ENCODE measurements at regions not wholly inside any gene's neighbourhood (a gene's known extent, or its start where the extent isn't known, plus 50 kb on each side); places are given as distances from the start of the nearest gene placed in this dataset.

- Histone ChIP-seq H3K27me3 (ENCODE audit: insufficient read depth) (no peaks in the 10 kb centered on the region), H4K20me1 (replicated peaks; ENCODE audit: insufficient read depth) (no peaks in the 10 kb centered on the region), H3K79me2 (replicated peaks; ENCODE audit: insufficient read depth) (no peaks in the 10 kb centered on the region), H3K4me2 (no peak overlapping the region), H3K36me3 (ENCODE audit: insufficient read depth) (no peaks in the 10 kb centered on the region), H3K4me3 (no peak overlapping the region), H3K4me1 (ENCODE audit: insufficient read depth) (peaks cover 11% of the 10 kb centered on the region), H2AFZ (no peak overlapping the region), H3K9me2 (ENCODE audit: insufficient read depth) (peaks cover 17% of the 10 kb centered on the region; the same call in 1 of the 2 replicates), H3F3A (replicated peaks; ENCODE audit: low read depth) (no peaks in the 10 kb centered on the region; the same call in 1 of the 2 replicates), H3K27ac (ENCODE audit: low read depth) (no peak overlapping the region)
- H3K4me1 Mint-ChIP-seq = peaks cover 22% of the 10 kb centered on the region
- no peak overlapping the region for H3K27ac Mint-ChIP-seq
- TF ChIP-seq EZH2phosphoT487 (IDR thresholded peaks at IDR 0.05; ENCODE audit: unreplicated experiment) (no peak), ZNF331 (CRISPR knock-in tag; IDR thresholded peaks at IDR 0.05; ENCODE audit: low read depth) (no peak), STAT1 (IDR thresholded peaks at IDR 0.05; ENCODE audit: unreplicated experiment) (no peak), ZNF114 (CRISPR knock-in tag; IDR thresholded peaks at IDR 0.05) (no peak), POLR2AphosphoS5 (IDR thresholded peaks at IDR 0.05; ENCODE audit: low read depth) (no peak)
- H3K36me3 Mint-ChIP-seq (ENCODE audit: low read depth) = no peaks in the 10 kb centered on the region; the same call in 2 of the 3 replicates
- peaks cover 4% of the 10 kb centered on the region for H3K27me3 Mint-ChIP-seq (ENCODE audit: insufficient read depth, low read depth, poor library complexity)
- no peak overlapping the region for H3K4me3 Mint-ChIP-seq
- no peak for DNase-seq (ENCODE audit: low spot score)
- H3K9me3 Mint-ChIP-seq = no peaks in the 10 kb centered on the region
- ATAC-seq = no peak
Observed at GRCh38 chr6:14724549-14724948, 521.3 kb upstream of the JARID2 start.

GRCh38 chr6:14726816-14727493 is 518.9 kb upstream of the JARID2 start:
- TF ChIP-seq ETS1 (IDR thresholded peaks at IDR 0.05) = no peak
- Histone ChIP-seq H3K4me2 (no peak overlapping the region), H3K9me2 (ENCODE audit: insufficient read depth) (peaks cover 21% of the 10 kb centered on the region; the same call in 1 of the 2 replicates), H3F3A (replicated peaks; ENCODE audit: low read depth) (no peaks in the 10 kb centered on the region; the same call in 1 of the 2 replicates), H3K4me3 (no peak overlapping the region), H2AFZ (no peak overlapping the region), H4K20me1 (replicated peaks; ENCODE audit: insufficient read depth) (no peaks in the 10 kb centered on the region), H3K4me1 (ENCODE audit: insufficient read depth) (peaks cover 14% of the 10 kb centered on the region), H3K27me3 (ENCODE audit: insufficient read depth) (no peaks in the 10 kb centered on the region), H3K79me2 (replicated peaks; ENCODE audit: insufficient read depth) (no peaks in the 10 kb centered on the region), H3K36me3 (ENCODE audit: insufficient read depth) (no peaks in the 10 kb centered on the region), H3K27ac (ENCODE audit: low read depth) (no peak overlapping the region)
- ATAC-seq = no peak
- peaks cover 4% of the 10 kb centered on the region for H3K27me3 Mint-ChIP-seq (ENCODE audit: insufficient read depth, low read depth, poor library complexity)
- H3K4me3 Mint-ChIP-seq = no peak overlapping the region
- H3K4me1 Mint-ChIP-seq = peaks cover 18% of the 10 kb centered on the region
- no peak overlapping the region for H3K27ac Mint-ChIP-seq
- no peaks in the 10 kb centered on the region; the same call in 2 of the 3 replicates for H3K36me3 Mint-ChIP-seq (ENCODE audit: low read depth)
- H3K9me3 Mint-ChIP-seq = no peaks in the 10 kb centered on the region
- DNase-seq (ENCODE audit: low spot score) = no peak

- Histone ChIP-seq H3F3A (replicated peaks; ENCODE audit: low read depth) (no peaks in the 10 kb centered on the region; the same call in 1 of the 2 replicates), H3K27ac (ENCODE audit: low read depth) (no peak overlapping the region), H3K4me2 (no peak overlapping the region), H3K36me3 (ENCODE audit: insufficient read depth) (no peaks in the 10 kb centered on the region), H3K27me3 (ENCODE audit: insufficient read depth) (no peaks in the 10 kb centered on the region), H4K20me1 (replicated peaks; ENCODE audit: insufficient read depth) (no peaks in the 10 kb centered on the region), H2AFZ (no peak overlapping the region), H3K79me2 (replicated peaks; ENCODE audit: insufficient read depth) (no peaks in the 10 kb centered on the region), H3K4me3 (no peak overlapping the region), H3K9me2 (ENCODE audit: insufficient read depth) (peaks cover 22% of the 10 kb centered on the region; the same call in 1 of the 2 replicates), H3K4me1 (ENCODE audit: insufficient read depth) (peaks cover 18% of the 10 kb centered on the region)
- TF ChIP-seq EZH2phosphoT487 (IDR thresholded peaks at IDR 0.05; ENCODE audit: unreplicated experiment) = no peak
- TF ChIP-seq EZH2 (IDR thresholded peaks at IDR 0.05; ENCODE audit: low read depth, unreplicated experiment) = no peak
- no peak for TF ChIP-seq JUNB (IDR thresholded peaks at IDR 0.05; ENCODE audit: unreplicated experiment)
- TF ChIP-seq STAT1 (IDR thresholded peaks at IDR 0.05; ENCODE audit: unreplicated experiment) = no peak
- no peak for TF ChIP-seq ZNF114 (CRISPR knock-in tag; IDR thresholded peaks at IDR 0.05)
- no peak for TF ChIP-seq CREB1 (CRISPR knock-in tag; IDR thresholded peaks at IDR 0.05; ENCODE audit: low read depth)
- no peak for TF ChIP-seq NANOG (IDR thresholded peaks at IDR 0.05; ENCODE audit: borderline replicate concordance)
- TF ChIP-seq CTCF (conservative IDR thresholded peaks at IDR 0.05; ENCODE audit: low read depth in 2 of 2) = no peak
- H3K4me1 Mint-ChIP-seq = peaks cover 23% of the 10 kb centered on the region
- no peak for DNase-seq (ENCODE audit: low spot score)
- ATAC-seq = no peak
- H3K9me3 Mint-ChIP-seq = no peaks in the 10 kb centered on the region
- no peak overlapping the region for H3K4me3 Mint-ChIP-seq
- peaks cover 4% of the 10 kb centered on the region for H3K27me3 Mint-ChIP-seq (ENCODE audit: insufficient read depth, low read depth, poor library complexity)
- no peaks in the 10 kb centered on the region; the same call in 2 of the 3 replicates for H3K36me3 Mint-ChIP-seq (ENCODE audit: low read depth)
- H3K27ac Mint-ChIP-seq = no peak overlapping the region
Observed at GRCh38 chr6:14727494-14728395, 518.1 kb upstream of the JARID2 start.
